OCI-LY1 (cell line): ENCODE measurements at regions not wholly inside any gene's neighbourhood (a gene's known extent, or its start where the extent isn't known, plus 50 kb on each side); places are given as distances from the start of the nearest gene placed in this dataset.

ENCODE experiments used
- CTCF ChIP-seq: fragments of 200-600 bp; sonication (generic), shearing (Covaris generic); IDR thresholded peaks from 2 replicates; pipeline ENCODE4 v1.5.1; 2017; ENCODE audit warnings: mild to moderate bottlenecking, antibody characterized with exemption, low read length, moderate library complexity, mixed read lengths
- EZH2 ChIP-seq: fragments of 200-600 bp; sonication (generic), shearing (Covaris generic); IDR thresholded peaks from 2 replicates; pipeline ENCODE4 v1.8.0; 2017; ENCODE audit warnings: borderline replicate concordance, mixed run types, mild to moderate bottlenecking, antibody characterized with exemption, low read length, moderate library complexity, mixed read lengths

GRCh38 chr18:64707052-64707451 lies 558.2 kb upstream of the LINC00305 start:
- TF ChIP-seq CTCF (no peak), EZH2 (no peak)
